HEK293T (cell line): ENCODE measurements at regions not wholly inside any gene's neighbourhood (a gene's known extent, or its start where the extent isn't known, plus 50 kb on each side); places are given as distances from the start of the nearest gene placed in this dataset.

Experiments used
- BHLHE40 ChIP-seq: fragments of 450-650 bp; IDR thresholded peaks from 2 replicates; pipeline ENCODE4 v1.6.1; 2016; ENCODE audit warnings: mild to moderate bottlenecking, moderate library complexity, borderline replicate concordance
- CTBP1 ChIP-seq: fragments of 450-650 bp; IDR thresholded peaks from 2 replicates; pipeline ENCODE4 v1.6.1; 2016; ENCODE audit warnings: borderline replicate concordance
- ELF4 ChIP-seq: fragments of 450-650 bp; IDR thresholded peaks from 2 replicates; pipeline ENCODE4 v1.6.1; 2017; ENCODE audit warnings: antibody characterized with exemption
- FOXA1 ChIP-seq: fragments of 450-650 bp; IDR thresholded peaks from 2 replicates; pipeline ENCODE4 v1.6.1; 2016; ENCODE audit warnings: mild to moderate bottlenecking
- FOXK2 ChIP-seq: fragments of 450-650 bp; IDR thresholded peaks from 2 replicates; pipeline ENCODE4 v1.6.1; 2016; ENCODE audit warnings: mild to moderate bottlenecking
- FOXM1 ChIP-seq: fragments of 450-650 bp; IDR thresholded peaks from 2 replicates; pipeline ENCODE4 v1.6.1; 2017; ENCODE audit warnings: mild to moderate bottlenecking, borderline replicate concordance
- HDGF ChIP-seq: fragments of 450-650 bp; IDR thresholded peaks from 2 replicates; pipeline ENCODE4 v1.6.1; 2017; ENCODE audit warnings: antibody characterized with exemption, borderline replicate concordance
- L3MBTL2 ChIP-seq: fragments of 450-650 bp; conservative IDR thresholded peaks from 2 replicates; pipeline ENCODE4 v1.6.1; 2016; ENCODE audit warnings: mild to moderate bottlenecking
- NFRKB ChIP-seq: fragments of 450-650 bp; IDR thresholded peaks from 2 replicates; pipeline ENCODE4 v1.6.1; 2016; ENCODE audit warnings: mild to moderate bottlenecking, moderate library complexity
- SP1 ChIP-seq: fragments of 450-650 bp; IDR thresholded peaks from 2 replicates; pipeline ENCODE4 v1.6.1; 2017
- SUZ12 ChIP-seq: fragments of 450-650 bp; IDR thresholded peaks from 2 replicates; pipeline ENCODE4 v1.6.1; 2016; ENCODE audit warnings: mild to moderate bottlenecking
- ZNF384 ChIP-seq: fragments of 450-650 bp; IDR thresholded peaks from 2 replicates; pipeline ENCODE4 v1.6.1; 2016

DNA sequence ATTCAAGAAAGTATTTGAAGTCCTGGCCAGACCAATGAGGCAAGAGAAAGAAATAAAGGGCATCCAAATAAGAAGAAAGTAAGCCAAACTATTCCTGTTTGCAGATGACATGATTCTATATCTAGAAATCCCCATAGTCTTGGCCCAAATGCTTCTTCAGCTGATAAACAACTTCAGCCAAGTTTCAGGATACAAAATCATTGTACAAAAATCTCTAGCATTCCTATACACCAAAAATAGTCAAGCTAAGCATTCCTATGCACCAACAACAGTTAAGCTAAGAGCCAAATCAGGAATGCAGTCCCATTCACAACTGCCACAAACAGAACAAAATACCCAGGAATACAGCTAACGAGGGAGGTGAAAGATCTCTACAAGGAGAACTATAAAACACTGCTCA lies 60.1 kb upstream of the PHIP start:
- TF ChIP-seq BHLHE40 (no peak), L3MBTL2 (no peak), FOXM1 (no peak), SP1 (no peak), HDGF (no peak), FOXA1 (no peak), NFRKB (no peak), FOXK2 (no peak), ELF4 (no peak), ZNF384 (no peak), SUZ12 (no peak), CTBP1 (no peak)
